ENCODE measurements at regions not wholly inside any gene's neighbourhood (a gene's known extent, or its start where the extent isn't known, plus 50 kb on each side); places are given as distances from the start of the nearest gene placed in this dataset.
"Not testable (repeated sequence)": the region's sequence is repeated elsewhere in the genome, so short reads cannot be mapped to it uniquely, and the experiment has no call there.

DNA sequence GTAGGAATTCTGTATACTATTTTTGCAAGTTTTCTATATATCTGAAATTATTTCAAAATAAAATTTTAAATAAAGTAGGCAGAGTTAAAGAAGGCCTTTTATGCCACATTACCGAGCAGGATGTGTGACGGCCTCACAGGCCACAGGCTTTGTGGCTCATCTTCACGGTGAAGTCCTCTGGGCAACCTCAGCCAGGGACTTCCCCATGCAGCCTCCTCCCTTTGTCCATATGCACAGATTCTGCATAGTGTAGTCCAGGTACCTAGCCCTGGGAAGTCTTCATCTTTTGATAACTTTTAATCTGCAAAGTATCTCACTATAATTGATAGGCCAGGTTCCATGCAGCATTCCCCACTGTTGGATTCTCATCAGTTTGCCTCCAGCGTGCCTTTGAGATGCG lies 62.8 kb downstream of the ARHGAP11B start:
- H3K4me1 ChIP-seq; H3K36me3 ChIP-seq; H3K4me3 ChIP-seq; H3K27ac ChIP-seq; H3K27me3 ChIP-seq; DNase-seq (ENCODE audit: low spot score in 2 of 2); intact Hi-C loops (cut with DNase I); H3K9me3 ChIP-seq: not testable (repeated sequence)

DNA sequence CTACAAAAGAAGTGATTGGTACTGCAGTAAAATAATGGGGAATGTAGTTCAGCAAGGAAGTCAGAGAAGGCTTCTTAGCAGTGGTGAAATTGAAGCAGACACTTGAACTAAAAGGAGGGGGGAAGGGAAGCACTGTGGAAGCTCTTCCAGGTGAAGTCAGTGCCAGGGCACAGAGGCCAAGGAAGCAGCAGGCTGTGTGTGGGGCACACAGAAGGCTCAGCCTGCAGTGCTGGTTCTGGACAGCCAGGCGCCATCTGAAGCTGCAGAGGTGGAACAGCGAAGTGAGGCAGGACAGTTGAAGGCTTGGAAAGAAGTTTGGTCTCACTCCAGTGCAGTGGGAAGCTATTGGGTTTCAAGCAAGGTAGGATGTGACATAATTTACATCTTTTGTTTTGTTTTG lies 64.2 kb downstream of the ARHGAP11B start:
- H3K9me3 ChIP-seq; H3K36me3 ChIP-seq; H3K27ac ChIP-seq; H3K27me3 ChIP-seq; H3K4me1 ChIP-seq; intact Hi-C loops (cut with DNase I); H3K4me3 ChIP-seq; DNase-seq (ENCODE audit: low spot score in 2 of 2): not testable (repeated sequence)

- H3K27me3 ChIP-seq; H3K4me3 ChIP-seq; H3K4me1 ChIP-seq; H3K36me3 ChIP-seq; intact Hi-C loops (cut with DNase I); H3K9me3 ChIP-seq; DNase-seq (ENCODE audit: low spot score in 2 of 2); H3K27ac ChIP-seq: not testable (repeated sequence)
These were observed 69.9 kb downstream of the ARHGAP11B start for GRCh38 chr15:30695811-30696210.

- H3K27ac ChIP-seq; H3K4me3 ChIP-seq; H3K36me3 ChIP-seq; H3K27me3 ChIP-seq; DNase-seq (ENCODE audit: low spot score in 2 of 2); H3K9me3 ChIP-seq; intact Hi-C loops (cut with DNase I); H3K4me1 ChIP-seq: not testable (repeated sequence)
These were observed 70.7 kb downstream of the ARHGAP11B start for GRCh38 chr15:30696439-30697314.

DNA sequence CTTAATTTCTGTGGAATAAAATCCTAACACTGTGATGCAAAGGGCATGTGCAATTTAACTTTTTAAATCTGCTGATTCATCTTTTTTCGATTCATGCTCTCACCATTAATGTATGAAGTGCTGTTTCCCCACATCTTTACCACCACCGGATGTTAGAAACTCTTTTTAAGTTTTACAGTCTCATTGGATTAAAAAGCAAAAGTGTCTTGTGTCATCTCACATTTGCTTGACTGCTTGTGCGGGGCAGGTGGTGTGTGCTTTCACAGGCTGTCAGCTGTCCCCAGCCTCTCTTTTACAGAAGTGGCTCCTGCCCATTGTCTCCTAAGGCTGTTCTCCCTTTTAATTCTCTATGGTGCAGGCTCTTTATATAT lies 71.4 kb downstream of the ARHGAP11B start:
- H3K27me3 ChIP-seq; intact Hi-C loops (cut with DNase I); H3K9me3 ChIP-seq; H3K4me3 ChIP-seq; H3K36me3 ChIP-seq; H3K27ac ChIP-seq; H3K4me1 ChIP-seq; DNase-seq (ENCODE audit: low spot score in 2 of 2): not testable (repeated sequence)

DNA sequence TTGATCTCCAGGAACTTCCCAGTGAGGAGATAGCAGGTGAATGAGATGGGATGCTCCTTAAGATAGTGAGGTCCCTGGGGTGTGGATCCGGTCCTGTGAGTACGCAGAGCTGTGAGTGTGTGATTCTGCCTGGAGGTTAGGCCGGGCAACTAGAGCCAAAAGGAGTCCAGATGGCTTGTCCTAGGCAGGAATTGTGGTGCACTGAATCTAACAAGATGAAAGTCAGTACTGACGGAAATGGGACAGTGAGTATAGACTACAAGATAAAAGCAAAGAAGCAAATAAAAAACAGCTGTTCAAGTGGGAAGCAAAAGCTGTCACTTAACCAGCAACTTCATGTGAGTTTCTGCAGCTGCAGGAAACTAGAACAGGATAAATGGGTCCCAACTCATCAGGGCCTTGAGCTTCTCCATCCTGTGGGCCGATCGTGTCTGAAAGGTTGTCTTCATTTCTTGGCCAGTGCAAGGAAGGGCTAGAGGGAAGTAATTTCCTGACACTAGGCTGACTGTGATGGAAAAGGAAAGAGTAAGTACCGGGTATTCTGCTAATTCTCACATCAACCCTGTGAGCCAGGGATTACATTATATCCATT lies 74.2 kb downstream of the ARHGAP11B start:
- H3K27me3 ChIP-seq; intact Hi-C loops (cut with DNase I); H3K9me3 ChIP-seq; H3K4me1 ChIP-seq; DNase-seq (ENCODE audit: low spot score in 2 of 2); H3K27ac ChIP-seq; H3K36me3 ChIP-seq; H3K4me3 ChIP-seq: not testable (repeated sequence)

- H3K27me3 ChIP-seq; H3K4me3 ChIP-seq; H3K27ac ChIP-seq; intact Hi-C loops (cut with DNase I); H3K9me3 ChIP-seq; H3K4me1 ChIP-seq; H3K36me3 ChIP-seq; DNase-seq (ENCODE audit: low spot score in 2 of 2): not testable (repeated sequence)
These were observed 82.2 kb downstream of the ARHGAP11B start for GRCh38 chr15:30707976-30708685.

DNA sequence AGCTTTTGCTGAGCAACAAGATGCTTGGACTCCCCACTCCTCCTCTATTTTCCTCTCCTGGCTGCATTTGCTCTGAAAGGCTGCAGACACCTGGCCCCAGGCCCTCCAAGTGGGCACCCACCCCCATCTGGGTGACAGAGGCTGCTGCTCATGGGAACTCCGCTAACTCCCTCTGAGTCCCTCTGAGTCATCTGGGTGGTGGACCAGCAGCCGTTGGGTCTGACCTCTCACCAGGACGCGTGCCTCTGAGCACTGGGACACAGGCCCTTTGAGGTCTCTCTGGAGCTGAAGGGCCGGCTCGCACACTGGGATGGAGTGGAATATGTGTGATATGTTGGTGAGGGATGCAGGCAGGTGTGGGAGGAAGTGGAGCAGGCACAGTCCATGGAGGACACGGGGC lies 82.9 kb downstream of the ARHGAP11B start:
- H3K36me3 ChIP-seq; H3K9me3 ChIP-seq; H3K27me3 ChIP-seq; H3K27ac ChIP-seq; intact Hi-C loops (cut with DNase I); H3K4me1 ChIP-seq; DNase-seq (ENCODE audit: low spot score in 2 of 2); H3K4me3 ChIP-seq: not testable (repeated sequence)

- intact Hi-C loops (cut with DNase I); H3K27me3 ChIP-seq: not testable (repeated sequence)
These were observed 92.2 kb downstream of the ARHGAP11B start for GRCh38 chr15:30718038-30718643.

DNA sequence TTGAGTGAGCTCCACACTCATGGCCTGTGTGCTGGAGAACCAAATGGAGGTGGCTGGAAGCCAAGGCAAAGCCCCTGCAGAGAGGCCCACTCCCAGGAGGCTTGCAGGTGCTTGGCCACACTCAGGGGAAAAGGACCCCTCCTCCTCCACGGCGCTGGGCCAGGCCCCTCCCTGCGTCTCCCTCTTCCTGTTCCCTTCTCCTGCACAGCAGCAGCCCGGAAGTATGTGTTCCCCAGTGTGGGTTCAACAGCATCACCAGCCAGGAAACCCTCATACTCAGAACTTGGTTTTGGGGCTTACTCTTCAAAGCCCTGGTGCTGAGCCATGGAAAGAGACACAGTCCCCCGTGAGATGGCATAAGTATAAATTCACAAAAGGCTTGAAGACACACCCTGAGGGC lies 93.4 kb downstream of the ARHGAP11B start:
- H3K27ac ChIP-seq; DNase-seq (ENCODE audit: low spot score in 2 of 2); H3K27me3 ChIP-seq; H3K4me3 ChIP-seq; H3K4me1 ChIP-seq; H3K36me3 ChIP-seq; H3K9me3 ChIP-seq; intact Hi-C loops (cut with DNase I): not testable (repeated sequence)

More at GRCh38 chr15:30718038-30718643, 92.2 kb downstream of the ARHGAP11B start:
- not testable (repeated sequence) for H3K9me3 ChIP-seq; H3K4me3 ChIP-seq; H3K27ac ChIP-seq; DNase-seq (ENCODE audit: low spot score in 2 of 2); H3K36me3 ChIP-seq; H3K4me1 ChIP-seq

DNA sequence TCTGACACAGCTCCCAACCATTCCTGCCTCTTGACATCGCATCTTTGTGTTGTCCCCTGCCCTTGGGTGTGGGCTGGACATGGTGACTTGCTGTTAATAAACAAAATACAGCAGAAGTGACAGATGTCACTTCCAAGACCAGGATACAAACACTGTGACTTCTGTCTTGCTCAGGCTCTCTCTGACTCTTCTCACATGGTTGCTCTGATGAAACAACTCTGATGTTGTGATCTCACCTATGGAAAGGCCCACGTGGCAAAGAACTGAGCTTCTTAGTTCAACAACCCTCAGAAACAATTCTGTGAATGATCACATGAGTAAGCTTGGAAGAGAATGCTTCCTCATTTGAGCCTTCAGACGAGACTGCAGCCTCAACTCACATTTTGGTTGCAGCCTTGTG lies 94.9 kb downstream of the ARHGAP11B start:
- H3K36me3 ChIP-seq; H3K27me3 ChIP-seq; H3K9me3 ChIP-seq; intact Hi-C loops (cut with DNase I); DNase-seq (ENCODE audit: low spot score in 2 of 2); H3K4me3 ChIP-seq; H3K27ac ChIP-seq; H3K4me1 ChIP-seq: not testable (repeated sequence)

DNA sequence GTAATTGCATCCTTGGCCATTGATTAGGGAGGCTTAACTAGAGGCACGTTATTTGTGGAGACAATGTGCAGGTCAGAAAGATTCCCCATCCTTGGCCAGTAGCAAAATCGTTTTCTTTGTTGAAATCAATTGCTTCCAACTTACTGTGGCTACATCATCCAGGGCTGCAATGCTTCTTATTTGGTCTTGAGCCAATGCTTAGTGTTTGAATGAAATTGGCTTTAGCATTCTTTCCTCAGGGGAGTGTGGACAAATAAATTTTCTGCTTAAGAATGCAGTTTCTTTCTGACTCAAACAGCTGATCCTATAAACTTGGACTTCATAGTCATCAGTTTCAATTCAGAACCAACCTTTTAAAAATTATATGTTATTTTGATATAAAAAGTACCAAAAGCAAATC lies 95.6 kb downstream of the ARHGAP11B start:
- intact Hi-C loops (cut with DNase I); H3K27ac ChIP-seq; H3K4me3 ChIP-seq; H3K36me3 ChIP-seq; DNase-seq (ENCODE audit: low spot score in 2 of 2); H3K4me1 ChIP-seq; H3K27me3 ChIP-seq; H3K9me3 ChIP-seq: not testable (repeated sequence)

DNA sequence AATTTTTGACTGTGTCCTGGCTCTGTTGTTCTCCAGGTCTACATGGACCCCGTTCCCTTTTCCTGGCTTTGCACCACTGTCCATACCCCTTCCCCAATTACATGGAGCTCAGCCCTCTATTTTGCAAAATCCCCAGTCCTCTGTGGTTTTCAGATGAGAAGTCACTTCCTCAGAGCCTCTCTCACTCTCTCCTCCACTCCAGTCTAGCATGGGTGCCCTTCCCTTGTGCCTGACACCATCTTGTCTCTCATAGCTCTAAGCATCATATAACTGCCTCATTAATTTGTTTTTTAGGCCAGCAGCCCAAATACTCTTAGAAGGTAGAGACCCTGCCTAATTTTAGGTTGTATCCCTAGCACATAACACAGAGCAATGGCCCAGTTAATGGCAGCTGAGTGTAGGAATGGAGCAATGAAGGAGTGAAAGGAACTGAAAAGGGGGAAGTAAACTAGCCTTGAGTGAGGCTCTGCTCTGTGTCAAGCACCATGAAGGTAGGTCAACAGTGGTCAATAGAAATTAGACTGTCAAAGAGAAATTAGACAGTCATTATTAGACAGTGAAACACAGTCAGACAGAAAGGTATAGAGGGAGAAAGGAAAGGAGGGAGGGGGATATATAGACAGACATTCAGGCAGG lies 97.7 kb downstream of the ARHGAP11B start:
- H3K4me3 ChIP-seq; H3K27ac ChIP-seq; H3K36me3 ChIP-seq; intact Hi-C loops (cut with DNase I); H3K4me1 ChIP-seq; H3K27me3 ChIP-seq; H3K9me3 ChIP-seq; DNase-seq (ENCODE audit: low spot score in 2 of 2): not testable (repeated sequence)
